ENCODE measurements at regions not wholly inside any gene's neighbourhood (a gene's known extent, or its start where the extent isn't known, plus 50 kb on each side); places are given as distances from the start of the nearest gene placed in this dataset.
"Not testable (repeated sequence)": the region's sequence is repeated elsewhere in the genome, so short reads cannot be mapped to it uniquely, and the experiment has no call there.

GRCh38 chr3:76310667-76311066, 525.3 kb upstream of the ZNF717 start:
- no peaks in the 10 kb centered on the region for H3K36me3 ChIP-seq (ENCODE audit: insufficient read depth, low read length)
- H2AFZ ChIP-seq (ENCODE audit: low read length, unreplicated experiment) = peak overlapping the region; percentile 30
- H3K27me3 ChIP-seq (ENCODE audit: insufficient read depth, low read length) = no peaks in the 10 kb centered on the region
- no peaks in the 10 kb centered on the region for H3K79me2 ChIP-seq (ENCODE audit: control insufficient read depth, insufficient read depth, low read length, unreplicated experiment)
- H3K27ac ChIP-seq (ENCODE audit: low read depth, low read length) = no peak overlapping the region
- peak overlapping the region; percentile 55 for H3K4me3 ChIP-seq (ENCODE audit: low read depth, low read length)
- H3K4me1 ChIP-seq (ENCODE audit: control insufficient read depth, insufficient read depth, low read length, unreplicated experiment) = peaks cover 16% of the 10 kb centered on the region

DNA sequence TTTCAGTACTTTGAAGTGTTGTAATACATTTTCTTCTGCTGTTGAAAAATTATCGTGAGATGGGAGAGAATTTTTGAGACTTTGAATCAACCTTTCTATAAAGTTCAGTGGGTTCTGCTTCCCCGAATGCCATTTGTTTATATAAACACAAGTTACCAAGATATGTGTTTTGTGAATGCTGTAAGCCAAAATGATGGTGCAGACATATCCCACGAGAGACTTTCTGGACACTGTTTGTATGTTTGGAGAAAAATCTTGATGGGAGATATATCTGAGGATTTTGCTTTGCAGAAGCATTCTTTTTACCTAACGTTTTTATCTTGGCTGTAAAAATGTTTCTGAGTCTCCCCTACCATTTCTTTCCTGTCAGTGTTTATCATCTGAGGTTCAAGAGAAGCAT, 526.6 kb upstream of the ZNF717 start:
- H3K36me3 ChIP-seq (ENCODE audit: insufficient read depth, low read length) = no peaks in the 10 kb centered on the region
- no peak overlapping the region for H3K4me3 ChIP-seq (ENCODE audit: low read depth, low read length)
- H3K79me2 ChIP-seq (ENCODE audit: control insufficient read depth, insufficient read depth, low read length, unreplicated experiment) = no peaks in the 10 kb centered on the region
- no peak overlapping the region for H2AFZ ChIP-seq (ENCODE audit: low read length, unreplicated experiment)
- no peak overlapping the region for H3K27ac ChIP-seq (ENCODE audit: low read depth, low read length)
- no peaks in the 10 kb centered on the region for H3K27me3 ChIP-seq (ENCODE audit: insufficient read depth, low read length)
- H3K4me1 ChIP-seq (ENCODE audit: control insufficient read depth, insufficient read depth, low read length, unreplicated experiment) = peaks cover 16% of the 10 kb centered on the region

DNA sequence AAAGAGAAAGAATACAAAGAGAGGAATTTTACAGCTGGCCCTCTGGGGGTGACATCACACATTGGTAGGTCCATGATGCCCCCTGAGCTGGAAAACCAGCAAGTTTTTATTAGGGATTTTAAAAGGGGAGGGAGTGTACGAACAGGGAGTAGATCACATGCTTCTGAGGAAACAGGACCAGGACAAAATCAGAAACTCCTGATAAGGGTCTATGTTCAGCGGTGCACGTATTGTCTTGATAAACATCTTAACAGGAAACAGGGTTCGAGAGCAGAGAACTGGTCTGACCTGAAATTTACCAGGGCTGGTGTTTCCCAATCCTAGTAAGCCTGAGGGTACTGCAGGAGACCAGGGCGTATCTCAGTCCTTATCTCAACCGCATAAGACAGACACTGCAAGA, 530.6 kb upstream of the ZNF717 start:
- not testable (repeated sequence) for H3K4me3 ChIP-seq (ENCODE audit: low read depth, low read length); H3K27ac ChIP-seq (ENCODE audit: low read depth, low read length); H3K27me3 ChIP-seq (ENCODE audit: insufficient read depth, low read length); H3K36me3 ChIP-seq (ENCODE audit: insufficient read depth, low read length); H3K79me2 ChIP-seq (ENCODE audit: control insufficient read depth, insufficient read depth, low read length, unreplicated experiment); H3K4me1 ChIP-seq (ENCODE audit: control insufficient read depth, insufficient read depth, low read length, unreplicated experiment); H2AFZ ChIP-seq (ENCODE audit: low read length, unreplicated experiment)

GRCh38 chr3:76321614-76322013, 536.3 kb upstream of the ZNF717 start:
- Histone ChIP-seq H2AFZ (ENCODE audit: low read length, unreplicated experiment) (no peak overlapping the region), H3K27ac (ENCODE audit: low read depth, low read length) (no peak overlapping the region), H3K4me1 (ENCODE audit: control insufficient read depth, insufficient read depth, low read length, unreplicated experiment) (no peaks in the 10 kb centered on the region), H3K79me2 (ENCODE audit: control insufficient read depth, insufficient read depth, low read length, unreplicated experiment) (no peaks in the 10 kb centered on the region), H3K36me3 (ENCODE audit: insufficient read depth, low read length) (no peaks in the 10 kb centered on the region), H3K4me3 (ENCODE audit: low read depth, low read length) (no peak overlapping the region), H3K27me3 (ENCODE audit: insufficient read depth, low read length) (no peaks in the 10 kb centered on the region)

DNA sequence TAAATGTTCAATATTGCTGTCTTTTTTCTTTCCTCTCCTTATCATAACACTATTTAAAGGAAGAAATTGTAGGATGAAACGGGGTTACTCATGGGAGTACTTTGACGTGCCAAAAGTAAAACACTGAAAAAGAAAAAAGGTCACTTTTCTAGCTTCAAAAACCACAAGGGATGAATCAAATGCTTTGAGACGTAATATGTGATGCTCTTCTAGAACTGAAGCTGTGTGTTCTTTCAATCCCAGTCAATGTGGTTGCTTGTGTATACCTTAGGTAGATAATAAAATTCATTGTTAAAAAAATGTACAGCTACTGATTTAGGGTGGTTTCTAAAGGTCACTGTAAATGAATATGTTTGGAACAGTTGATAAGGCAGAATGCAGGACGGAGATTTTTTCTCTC, 538.8 kb upstream of the ZNF717 start:
- Histone ChIP-seq H3K4me3 (ENCODE audit: low read depth, low read length) (no peak overlapping the region), H3K27ac (ENCODE audit: low read depth, low read length) (no peak overlapping the region), H3K4me1 (ENCODE audit: control insufficient read depth, insufficient read depth, low read length, unreplicated experiment) (no peaks in the 10 kb centered on the region), H3K36me3 (ENCODE audit: insufficient read depth, low read length) (no peaks in the 10 kb centered on the region), H2AFZ (ENCODE audit: low read length, unreplicated experiment) (no peak overlapping the region), H3K79me2 (ENCODE audit: control insufficient read depth, insufficient read depth, low read length, unreplicated experiment) (no peaks in the 10 kb centered on the region), H3K27me3 (ENCODE audit: insufficient read depth, low read length) (no peaks in the 10 kb centered on the region)

GRCh38 chr3:76345878-76346277, 560.5 kb upstream of the ZNF717 start:
- Histone ChIP-seq H3K27ac (ENCODE audit: low read depth, low read length) (no peak overlapping the region), H3K4me1 (ENCODE audit: control insufficient read depth, insufficient read depth, low read length, unreplicated experiment) (no peaks in the 10 kb centered on the region), H2AFZ (ENCODE audit: low read length, unreplicated experiment) (no peak overlapping the region), H3K4me3 (ENCODE audit: low read depth, low read length) (no peak overlapping the region), H3K27me3 (ENCODE audit: insufficient read depth, low read length) (no peaks in the 10 kb centered on the region), H3K36me3 (ENCODE audit: insufficient read depth, low read length) (no peaks in the 10 kb centered on the region), H3K79me2 (ENCODE audit: control insufficient read depth, insufficient read depth, low read length, unreplicated experiment) (no peaks in the 10 kb centered on the region)

- Histone ChIP-seq H2AFZ (ENCODE audit: low read length, unreplicated experiment) (no peak overlapping the region), H3K4me3 (ENCODE audit: low read depth, low read length) (no peak overlapping the region), H3K27me3 (ENCODE audit: insufficient read depth, low read length) (no peaks in the 10 kb centered on the region), H3K4me1 (ENCODE audit: control insufficient read depth, insufficient read depth, low read length, unreplicated experiment) (no peaks in the 10 kb centered on the region), H3K79me2 (ENCODE audit: control insufficient read depth, insufficient read depth, low read length, unreplicated experiment) (no peaks in the 10 kb centered on the region), H3K27ac (ENCODE audit: low read depth, low read length) (no peak overlapping the region), H3K36me3 (ENCODE audit: insufficient read depth, low read length) (no peaks in the 10 kb centered on the region)
These were observed 561.3 kb upstream of the ZNF717 start for GRCh38 chr3:76346690-76347089.

- no peaks in the 10 kb centered on the region for H3K27me3 ChIP-seq (ENCODE audit: insufficient read depth, low read length)
These were observed 564.5 kb upstream of the ZNF717 start for GRCh38 chr3:76349715-76350480.

GRCh38 chr3:76352051-76352450, 566.7 kb upstream of the ZNF717 start:
- no peak overlapping the region for H2AFZ ChIP-seq (ENCODE audit: low read length, unreplicated experiment)
- H3K36me3 ChIP-seq (ENCODE audit: insufficient read depth, low read length) = no peaks in the 10 kb centered on the region
- H3K79me2 ChIP-seq (ENCODE audit: control insufficient read depth, insufficient read depth, low read length, unreplicated experiment) = no peaks in the 10 kb centered on the region
- no peak overlapping the region for H3K27ac ChIP-seq (ENCODE audit: low read depth, low read length)
- H3K4me3 ChIP-seq (ENCODE audit: low read depth, low read length) = no peak overlapping the region
- no peaks in the 10 kb centered on the region for H3K27me3 ChIP-seq (ENCODE audit: insufficient read depth, low read length)
- no peaks in the 10 kb centered on the region for H3K4me1 ChIP-seq (ENCODE audit: control insufficient read depth, insufficient read depth, low read length, unreplicated experiment)

More at GRCh38 chr3:76349715-76350480, 564.5 kb upstream of the ZNF717 start:
- H3K79me2 ChIP-seq (ENCODE audit: control insufficient read depth, insufficient read depth, low read length, unreplicated experiment) = no peaks in the 10 kb centered on the region
- no peak overlapping the region for H2AFZ ChIP-seq (ENCODE audit: low read length, unreplicated experiment)
- H3K4me1 ChIP-seq (ENCODE audit: control insufficient read depth, insufficient read depth, low read length, unreplicated experiment) = no peaks in the 10 kb centered on the region
- no peaks in the 10 kb centered on the region for H3K36me3 ChIP-seq (ENCODE audit: insufficient read depth, low read length)
- H3K4me3 ChIP-seq (ENCODE audit: low read depth, low read length) = no peak overlapping the region
- no peak overlapping the region for H3K27ac ChIP-seq (ENCODE audit: low read depth, low read length)

DNA sequence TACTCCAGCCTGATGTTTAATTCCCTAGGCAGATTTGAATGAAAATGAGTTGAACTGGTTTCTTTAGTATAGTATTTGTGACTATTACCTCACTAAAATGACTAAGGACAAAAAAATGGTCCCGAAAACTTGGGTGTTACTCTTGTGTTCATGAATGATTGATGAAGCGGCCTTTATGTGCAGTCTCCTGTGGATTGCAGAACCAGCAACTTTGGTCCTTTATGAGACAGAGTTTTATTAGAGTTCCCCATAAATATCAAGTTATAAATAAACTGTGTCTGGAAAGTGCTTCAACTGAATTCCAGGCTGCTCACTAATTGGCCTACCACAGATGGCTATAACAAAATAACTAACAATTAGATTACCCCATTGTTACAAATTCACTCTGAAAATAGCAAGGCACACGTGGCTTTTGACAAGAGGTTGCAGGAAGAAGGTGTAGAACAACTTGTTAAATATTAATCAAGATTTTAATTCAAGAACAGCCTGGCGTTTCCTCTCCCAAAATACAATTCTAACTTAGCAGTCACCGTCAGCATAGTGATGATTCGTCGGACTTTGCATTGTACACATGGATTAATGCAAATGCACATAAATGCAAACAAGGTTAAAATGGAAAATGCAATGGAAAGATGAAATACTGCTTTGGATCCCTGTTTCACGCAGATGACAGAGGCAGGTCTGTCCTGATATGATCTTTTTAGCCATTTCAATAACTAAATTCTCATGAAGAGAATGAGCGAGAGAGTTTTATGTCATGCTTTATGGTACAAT, 567.3 kb upstream of the ZNF717 start:
- no peak overlapping the region for H3K27ac ChIP-seq (ENCODE audit: low read depth, low read length)
- no peaks in the 10 kb centered on the region for H3K4me1 ChIP-seq (ENCODE audit: control insufficient read depth, insufficient read depth, low read length, unreplicated experiment)
- no peaks in the 10 kb centered on the region for H3K79me2 ChIP-seq (ENCODE audit: control insufficient read depth, insufficient read depth, low read length, unreplicated experiment)
- H2AFZ ChIP-seq (ENCODE audit: low read length, unreplicated experiment) = no peak overlapping the region
- no peak overlapping the region for H3K4me3 ChIP-seq (ENCODE audit: low read depth, low read length)
- no peaks in the 10 kb centered on the region for H3K36me3 ChIP-seq (ENCODE audit: insufficient read depth, low read length)
- H3K27me3 ChIP-seq (ENCODE audit: insufficient read depth, low read length) = no peaks in the 10 kb centered on the region

DNA sequence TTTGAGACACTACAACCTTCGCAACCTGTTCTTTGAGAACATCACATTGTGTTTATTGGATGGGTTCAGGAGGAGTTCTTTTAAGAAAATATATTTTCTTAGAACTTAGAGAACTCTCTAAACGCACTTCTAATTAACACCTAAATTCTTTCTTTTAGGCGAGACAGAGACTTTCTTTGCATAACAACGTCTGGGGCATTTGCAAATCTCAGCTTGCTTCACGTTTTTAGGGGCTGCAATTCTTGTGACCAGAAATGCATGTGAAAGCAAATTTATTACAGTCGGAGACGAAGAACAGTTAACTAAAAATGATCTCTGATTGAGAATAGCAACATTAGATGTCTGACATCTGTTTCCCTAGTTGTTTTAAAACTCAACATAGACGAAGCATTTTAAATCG, 568.3 kb upstream of the ZNF717 start:
- Histone ChIP-seq H3K79me2 (ENCODE audit: control insufficient read depth, insufficient read depth, low read length, unreplicated experiment) (no peaks in the 10 kb centered on the region), H3K27me3 (ENCODE audit: insufficient read depth, low read length) (no peaks in the 10 kb centered on the region), H3K27ac (ENCODE audit: low read depth, low read length) (no peak overlapping the region), H3K36me3 (ENCODE audit: insufficient read depth, low read length) (no peaks in the 10 kb centered on the region), H2AFZ (ENCODE audit: low read length, unreplicated experiment) (no peak overlapping the region), H3K4me3 (ENCODE audit: low read depth, low read length) (no peak overlapping the region), H3K4me1 (ENCODE audit: control insufficient read depth, insufficient read depth, low read length, unreplicated experiment) (no peaks in the 10 kb centered on the region)

Measured in ACC112 (cell line).